SK-N-MC (cell line): ENCODE measurements at regions not wholly inside any gene's neighbourhood (a gene's known extent, or its start where the extent isn't known, plus 50 kb on each side); places are given as distances from the start of the nearest gene placed in this dataset.

Source experiments
- EZH2 ChIP-seq: fragments of 200-600 bp; sonication (generic); IDR thresholded peaks from one replicate; pipeline ENCODE4 v1.6.1; 2017; ENCODE audit warnings: antibody characterized with exemption
- FOXP2 ChIP-seq: optimal IDR thresholded peaks from 2 replicates; pipeline ENCODE3; 2011; ENCODE audit warnings: mild to moderate bottlenecking, moderate library complexity; ENCODE audit not compliant: insufficient read depth; ENCODE audit errors: extremely low read length, control extremely low read depth
- POLR2AphosphoS5 ChIP-seq: IDR thresholded peaks from 2 replicates; pipeline ENCODE4 v1.6.1; 2012; ENCODE audit warnings: mild to moderate bottlenecking, low read depth, low read length, borderline replicate concordance

DNA sequence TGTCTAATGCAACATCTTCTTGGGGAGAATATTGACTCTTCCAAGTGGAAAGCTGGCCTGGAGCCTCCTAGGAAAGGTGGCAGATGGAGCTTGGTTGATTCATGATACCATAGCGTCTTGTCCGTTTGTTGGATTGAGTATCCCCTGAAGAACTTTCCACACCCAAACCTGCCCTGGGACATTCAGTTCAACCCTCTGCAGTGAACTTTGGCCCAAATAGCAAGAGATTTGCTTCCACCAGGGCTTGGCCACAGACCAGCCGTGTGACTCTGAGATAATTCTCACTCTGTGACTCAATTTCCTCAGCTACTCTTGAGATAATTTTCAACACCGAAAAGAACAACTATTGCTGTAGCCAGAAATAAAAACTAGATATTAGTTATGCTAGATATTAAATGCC lies 108.0 kb upstream of the RAD23B start:
- no peak for TF ChIP-seq EZH2
- no peak for TF ChIP-seq POLR2AphosphoS5
- TF ChIP-seq FOXP2, result no peak
